ENCODE measurements at regions not wholly inside any gene's neighbourhood (a gene's known extent, or its start where the extent isn't known, plus 50 kb on each side); places are given as distances from the start of the nearest gene placed in this dataset.
"Not testable (repeated sequence)": the region's sequence is repeated elsewhere in the genome, so short reads cannot be mapped to it uniquely, and the experiment has no call there.

DNA sequence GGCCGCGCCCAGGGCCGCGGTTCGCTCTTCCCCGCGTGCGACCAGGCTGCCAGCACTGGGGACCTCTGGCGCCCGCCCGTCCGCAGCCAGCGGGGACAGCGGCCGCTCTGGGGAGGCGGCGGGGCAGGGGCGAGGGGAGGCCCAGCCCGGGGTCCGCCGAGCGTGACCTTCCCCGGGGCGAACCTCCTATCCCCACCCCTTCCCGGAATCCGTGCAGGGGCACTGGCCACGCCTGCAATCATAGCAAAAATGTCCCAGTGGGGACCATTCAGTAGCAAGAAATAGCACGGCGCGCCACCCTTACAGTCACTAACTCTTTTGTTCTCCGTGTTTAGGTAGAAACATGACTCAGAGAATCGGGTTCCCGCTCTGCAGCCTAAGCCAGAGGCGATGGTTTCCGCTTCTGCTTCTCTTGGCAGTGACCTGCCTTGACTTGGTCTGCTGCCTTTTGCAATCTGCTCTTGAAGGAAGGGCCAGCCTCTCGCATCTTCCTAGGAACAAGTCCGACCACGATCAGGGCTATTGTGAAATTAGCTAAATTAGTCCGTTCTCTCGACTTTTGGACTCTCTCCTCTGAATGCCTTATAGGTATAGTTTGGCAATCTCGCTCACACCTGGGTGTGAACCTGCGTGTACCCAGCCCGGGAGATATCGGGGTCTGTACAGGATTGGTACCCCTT is 79.3 kb upstream of the ACBD5 start:
- intact Hi-C loops (cut with micrococcal nuclease) = loop anchor here (2.0 kb wide), 1 partner anchor 749 kb away; no protein-coding TSS in a partner anchor
- peak; percentile 53 for DNase-seq (ENCODE audit: low read depth, low spot score)
- ChIA-PET CTCF (no interaction called here), POLR2A (no interaction called here)
- dilution Hi-C loops (cut with MboI; ENCODE audit: extremely low pct_ligation_motif_present, low sequenced_read_pairs) = no loop called here
- Histone ChIP-seq H3K27me3 (ENCODE audit: control insufficient read depth in 2 of 2, insufficient read depth in 2 of 2, low read length in 2 of 2) (no peaks in the 10 kb centered on the region), H3K4me1 (ENCODE audit: control insufficient read depth, extremely low read depth, insufficient read depth, low read length) (peaks cover 8% of the 10 kb centered on the region), H3K9me3 (replicated peaks; ENCODE audit: control insufficient read depth, insufficient read depth, low read length) (no peaks in the 10 kb centered on the region), H3K9me1 (replicated peaks; ENCODE audit: control insufficient read depth, extremely low read depth, insufficient read depth, low read length) (no peaks in the 10 kb centered on the region), H2AFZ (ENCODE audit: low read depth, low read length) (peak overlapping the region; percentile 50), H3K4me2 (ENCODE audit: insufficient read depth, low read length) (peak overlapping the region; percentile 63), H3K27ac (ENCODE audit: insufficient read depth, low read depth, low read length) (no peak overlapping the region), H3K36me3 (ENCODE audit: control insufficient read depth in 2 of 2, extremely low read depth in 1 of 2, insufficient read depth in 2 of 2, low read length in 2 of 2) (no peaks in the 10 kb centered on the region), H3K79me2 (ENCODE audit: control insufficient read depth, insufficient read depth, low read length) (no peaks in the 10 kb centered on the region), H3K4me3 (replicated peaks in 1 of 3; ENCODE audit: insufficient read depth in 1 of 3, low read depth in 1 of 3, low read length in 3 of 3) (peak overlapping the region in 2 of 3 experiments; percentile 33 to 34), H4K20me1 (replicated peaks; ENCODE audit: control insufficient read depth, extremely low read depth, insufficient read depth, low read length) (no peaks in the 10 kb centered on the region), H3K9ac (replicated peaks; ENCODE audit: extremely low read depth, insufficient read depth, low read length) (peak overlapping the region; percentile 31)
- BruUV-seq (replicated peaks) = no TSS peak
- FAIRE-seq = no peak
- TF ChIP-seq GATA2 (IDR thresholded peaks at IDR 0.05; ENCODE audit: insufficient read depth, insufficient read length, low read depth, low read length) = no peak
- TF ChIP-seq EZH2 (IDR thresholded peaks at IDR 0.05; ENCODE audit: borderline replicate concordance, low read depth, low read length, severe bottlenecking) = no peak
- TF ChIP-seq FOS (IDR thresholded peaks at IDR 0.05; ENCODE audit: borderline replicate concordance, insufficient read depth, low read length) = peak; percentile 23

DNA sequence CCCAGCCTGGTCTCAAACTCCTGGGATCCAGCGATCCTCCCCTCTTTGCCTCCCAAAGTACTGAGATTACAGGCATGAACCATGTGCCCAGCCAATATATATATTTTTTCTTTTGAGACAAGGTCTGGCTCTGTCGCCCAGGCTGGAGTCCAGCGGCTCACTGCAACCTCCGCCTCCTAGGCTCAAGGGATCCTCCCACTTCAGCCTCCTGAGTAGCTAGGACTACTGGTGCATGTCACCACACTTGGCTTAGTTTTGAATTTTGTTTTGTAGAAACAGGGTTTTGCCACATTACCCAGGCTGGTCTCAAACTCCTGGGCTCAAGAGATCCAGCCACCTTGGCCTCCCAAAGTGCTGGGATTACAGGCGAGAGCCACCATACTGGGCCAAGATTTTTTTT is 78.5 kb upstream of the ACBD5 start:
- H2AFZ ChIP-seq (ENCODE audit: low read depth, low read length); H3K9me1 ChIP-seq (replicated peaks; ENCODE audit: control insufficient read depth, extremely low read depth, insufficient read depth, low read length); H3K27me3 ChIP-seq (ENCODE audit: control insufficient read depth in 2 of 2, insufficient read depth in 2 of 2, low read length in 2 of 2); BruUV-seq (replicated peaks); H4K20me1 ChIP-seq (replicated peaks; ENCODE audit: control insufficient read depth, extremely low read depth, insufficient read depth, low read length); DNase-seq (ENCODE audit: low read depth, low spot score); H3K36me3 ChIP-seq (ENCODE audit: control insufficient read depth in 2 of 2, extremely low read depth in 1 of 2, insufficient read depth in 2 of 2, low read length in 2 of 2); CTCF ChIA-PET; H3K4me1 ChIP-seq (ENCODE audit: control insufficient read depth, extremely low read depth, insufficient read depth, low read length); FAIRE-seq; H3K79me2 ChIP-seq (ENCODE audit: control insufficient read depth, insufficient read depth, low read length); H3K9me3 ChIP-seq (replicated peaks; ENCODE audit: control insufficient read depth, insufficient read depth, low read length); POLR2A ChIA-PET; H3K27ac ChIP-seq (ENCODE audit: insufficient read depth, low read depth, low read length); dilution Hi-C loops (cut with MboI; ENCODE audit: extremely low pct_ligation_motif_present, low sequenced_read_pairs): not testable (repeated sequence)
- peak overlapping the region; percentile 63 for H3K4me2 ChIP-seq (ENCODE audit: insufficient read depth, low read length)
- peak overlapping the region; percentile 31 for H3K9ac ChIP-seq (replicated peaks; ENCODE audit: extremely low read depth, insufficient read depth, low read length)
- peak overlapping the region in 1 of 3 experiments; percentile 33 for H3K4me3 ChIP-seq (replicated peaks in 1 of 3; ENCODE audit: insufficient read depth in 1 of 3, low read depth in 1 of 3, low read length in 3 of 3)
- intact Hi-C loops (cut with micrococcal nuclease) = loop anchor here (2.0 kb wide), 1 partner anchor 748 kb away; no protein-coding TSS in a partner anchor

DNA sequence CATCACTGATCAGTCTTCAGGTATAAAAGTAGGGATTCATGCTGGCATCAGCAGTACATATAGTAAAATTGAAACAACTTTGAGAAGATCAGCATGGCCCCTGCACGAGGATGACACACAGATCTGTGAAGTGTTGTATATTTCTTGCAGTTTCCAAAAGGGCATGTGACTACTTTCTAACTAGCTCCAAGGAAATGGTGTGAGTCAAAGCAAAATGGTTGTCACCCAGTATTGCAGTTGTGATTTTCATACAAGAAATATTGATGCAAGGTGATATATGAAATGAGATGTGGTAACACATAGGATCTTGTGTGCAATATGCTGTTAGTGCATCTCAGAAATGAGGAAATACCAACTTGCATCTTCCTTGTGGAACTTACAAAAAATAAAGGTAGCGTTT is 74.5 kb upstream of the ACBD5 start:
- POLR2A ChIA-PET; H4K20me1 ChIP-seq (replicated peaks; ENCODE audit: control insufficient read depth, extremely low read depth, insufficient read depth, low read length); H3K9me1 ChIP-seq (replicated peaks; ENCODE audit: control insufficient read depth, extremely low read depth, insufficient read depth, low read length); H3K27ac ChIP-seq (ENCODE audit: insufficient read depth, low read depth, low read length); H3K9ac ChIP-seq (replicated peaks; ENCODE audit: extremely low read depth, insufficient read depth, low read length); H3K36me3 ChIP-seq (ENCODE audit: control insufficient read depth in 2 of 2, extremely low read depth in 1 of 2, insufficient read depth in 2 of 2, low read length in 2 of 2); H3K9me3 ChIP-seq (replicated peaks; ENCODE audit: control insufficient read depth, insufficient read depth, low read length); intact Hi-C loops (cut with micrococcal nuclease); CTCF ChIA-PET; FAIRE-seq; BruUV-seq (replicated peaks); H3K79me2 ChIP-seq (ENCODE audit: control insufficient read depth, insufficient read depth, low read length); H3K4me1 ChIP-seq (ENCODE audit: control insufficient read depth, extremely low read depth, insufficient read depth, low read length); dilution Hi-C loops (cut with MboI; ENCODE audit: extremely low pct_ligation_motif_present, low sequenced_read_pairs); H2AFZ ChIP-seq (ENCODE audit: low read depth, low read length); DNase-seq (ENCODE audit: low read depth, low spot score); H3K4me3 ChIP-seq (replicated peaks in 1 of 3; ENCODE audit: insufficient read depth in 1 of 3, low read depth in 1 of 3, low read length in 3 of 3); H3K4me2 ChIP-seq (ENCODE audit: insufficient read depth, low read length); H3K27me3 ChIP-seq (ENCODE audit: control insufficient read depth in 2 of 2, insufficient read depth in 2 of 2, low read length in 2 of 2): not testable (repeated sequence)

DNA sequence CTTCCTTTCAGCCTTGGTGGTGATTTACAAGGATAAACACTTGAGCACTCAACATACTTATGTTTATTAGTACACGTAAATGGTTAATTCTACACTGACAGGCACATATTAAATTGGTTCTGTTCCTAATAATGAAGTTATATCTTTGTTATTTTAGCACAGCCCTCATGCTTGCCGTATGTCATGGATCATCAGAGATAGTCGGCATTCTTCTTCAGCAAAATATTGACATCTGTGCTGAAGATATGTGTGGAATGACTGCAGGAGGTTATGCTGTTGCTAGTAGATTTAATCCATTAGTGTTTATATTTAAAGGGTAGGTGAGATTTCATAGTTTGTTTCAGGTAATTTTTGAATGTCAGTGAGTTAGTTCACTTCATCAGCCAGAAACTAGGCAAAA is 73.0 kb upstream of the ACBD5 start:
- intact Hi-C loops (cut with micrococcal nuclease) = not testable (repeated sequence)

More for the DNA sequence above, 73.0 kb upstream of the ACBD5 start:
- H3K27me3 ChIP-seq (ENCODE audit: control insufficient read depth in 2 of 2, insufficient read depth in 2 of 2, low read length in 2 of 2); H3K9ac ChIP-seq (replicated peaks; ENCODE audit: extremely low read depth, insufficient read depth, low read length); H3K36me3 ChIP-seq (ENCODE audit: control insufficient read depth in 2 of 2, extremely low read depth in 1 of 2, insufficient read depth in 2 of 2, low read length in 2 of 2); H3K4me1 ChIP-seq (ENCODE audit: control insufficient read depth, extremely low read depth, insufficient read depth, low read length); H3K9me3 ChIP-seq (replicated peaks; ENCODE audit: control insufficient read depth, insufficient read depth, low read length); H3K27ac ChIP-seq (ENCODE audit: insufficient read depth, low read depth, low read length); FAIRE-seq; H4K20me1 ChIP-seq (replicated peaks; ENCODE audit: control insufficient read depth, extremely low read depth, insufficient read depth, low read length); CTCF ChIA-PET; dilution Hi-C loops (cut with MboI; ENCODE audit: extremely low pct_ligation_motif_present, low sequenced_read_pairs); DNase-seq (ENCODE audit: low read depth, low spot score); H3K9me1 ChIP-seq (replicated peaks; ENCODE audit: control insufficient read depth, extremely low read depth, insufficient read depth, low read length); H3K79me2 ChIP-seq (ENCODE audit: control insufficient read depth, insufficient read depth, low read length); H3K4me2 ChIP-seq (ENCODE audit: insufficient read depth, low read length); H2AFZ ChIP-seq (ENCODE audit: low read depth, low read length); H3K4me3 ChIP-seq (replicated peaks in 1 of 3; ENCODE audit: insufficient read depth in 1 of 3, low read depth in 1 of 3, low read length in 3 of 3); POLR2A ChIA-PET; BruUV-seq (replicated peaks): not testable (repeated sequence)
